GM21447 (cell line): ENCODE measurements at regions not wholly inside any gene's neighbourhood (a gene's known extent, or its start where the extent isn't known, plus 50 kb on each side); places are given as distances from the start of the nearest gene placed in this dataset.

Experiments used
- ATAC-seq: cut with Tn5 transposase; IDR thresholded peaks from one replicate; pipeline ENCODE4 v1.9.1; 2021; ENCODE audit not compliant: unreplicated experiment

- no peak for ATAC-seq
Observed at GRCh38 chr2:14221466-14221865, 411.1 kb upstream of the LRATD1 start.

- no peak for ATAC-seq
Observed at GRCh38 chr2:14223576-14223975, 408.9 kb upstream of the LRATD1 start.

GRCh38 chr2:14231391-14231898 is 401.1 kb upstream of the LRATD1 start:
- ATAC-seq, result no peak

GRCh38 chr2:14232217-14232616 is 400.3 kb upstream of the LRATD1 start:
- ATAC-seq, result no peak

GRCh38 chr2:14234911-14235310 is 397.6 kb upstream of the LRATD1 start:
- ATAC-seq, result no peak

GRCh38 chr2:14235667-14236066 is 396.9 kb upstream of the LRATD1 start:
- no peak for ATAC-seq

- no peak for ATAC-seq
Observed at GRCh38 chr2:14237902-14238301, 394.6 kb upstream of the LRATD1 start.

GRCh38 chr2:14239605-14240004 is 392.9 kb upstream of the LRATD1 start:
- ATAC-seq, result no peak

- no peak for ATAC-seq
Observed at GRCh38 chr2:14240868-14241267, 391.6 kb upstream of the LRATD1 start.

GRCh38 chr2:14245901-14246300 is 386.6 kb upstream of the LRATD1 start:
- ATAC-seq, result no peak

- ATAC-seq, result no peak
Observed at GRCh38 chr2:14255135-14255820, 377.2 kb upstream of the LRATD1 start.

- no peak for ATAC-seq
Observed at GRCh38 chr2:14256890-14257289, 375.6 kb upstream of the LRATD1 start.

- ATAC-seq, result no peak
Observed at GRCh38 chr2:14257801-14258507, 374.6 kb upstream of the LRATD1 start.

- ATAC-seq, result no peak
Observed at GRCh38 chr2:14261771-14262170, 370.7 kb upstream of the LRATD1 start.

GRCh38 chr2:14263053-14263452 is 369.5 kb upstream of the LRATD1 start:
- no peak for ATAC-seq

- no peak for ATAC-seq
Observed at GRCh38 chr2:14270036-14270582, 362.4 kb upstream of the LRATD1 start.

GRCh38 chr2:14272396-14273075 is 360.0 kb upstream of the LRATD1 start:
- no peak for ATAC-seq

GRCh38 chr2:14273650-14274049 is 358.9 kb upstream of the LRATD1 start:
- ATAC-seq, result no peak

GRCh38 chr2:14284244-14284643 is 348.3 kb upstream of the LRATD1 start:
- ATAC-seq, result no peak

- no peak for ATAC-seq
Observed at GRCh38 chr2:14285812-14286211, 346.7 kb upstream of the LRATD1 start.

- no peak for ATAC-seq
Observed at GRCh38 chr2:14288016-14288415, 344.5 kb upstream of the LRATD1 start.

- ATAC-seq, result no peak
Observed at GRCh38 chr2:14292964-14293363, 339.6 kb upstream of the LRATD1 start.
